ENCODE measurements at regions not wholly inside any gene's neighbourhood (a gene's known extent, or its start where the extent isn't known, plus 50 kb on each side); places are given as distances from the start of the nearest gene placed in this dataset.

GRCh38 chr15:81852411-81853149, 193.2 kb downstream of the MEX3B start:
- ChIA-PET POLR2A (no interaction called here), CTCF (no interaction called here)
- Histone ChIP-seq H3K27me3 (ENCODE audit: control insufficient read depth, insufficient read depth, low read length) (no peaks in the 10 kb centered on the region), H3K36me3 (ENCODE audit: control insufficient read depth, insufficient read depth, low read length) (no peaks in the 10 kb centered on the region), H3K4me3 (ENCODE audit: low read depth, low read length) (no peak overlapping the region)
- TF ChIP-seq CTCF (IDR thresholded peaks at IDR 0.05; ENCODE audit: insufficient read depth, low read depth, low read length) = no peak
- no peak for DNase-seq (ENCODE audit: low read depth)

- no peak for TF ChIP-seq CTCF (IDR thresholded peaks at IDR 0.05; ENCODE audit: insufficient read depth, low read depth, low read length)
- ChIA-PET POLR2A (no interaction called here), CTCF (no interaction called here)
- H3K27me3 ChIP-seq (ENCODE audit: control insufficient read depth, insufficient read depth, low read length) = no peaks in the 10 kb centered on the region
- H3K36me3 ChIP-seq (ENCODE audit: control insufficient read depth, insufficient read depth, low read length) = no peaks in the 10 kb centered on the region
- no peak overlapping the region for H3K4me3 ChIP-seq (ENCODE audit: low read depth, low read length)
- no peak for DNase-seq (ENCODE audit: low read depth)
Observed at GRCh38 chr15:81851757-81852156, 194.1 kb downstream of the MEX3B start.

- no peak for TF ChIP-seq CTCF (IDR thresholded peaks at IDR 0.05; ENCODE audit: insufficient read depth, low read depth, low read length)
- no peak for DNase-seq (ENCODE audit: low read depth)
- POLR2A ChIA-PET = no interaction called here
- CTCF ChIA-PET = no interaction called here
- H3K4me3 ChIP-seq (ENCODE audit: low read depth, low read length) = no peak overlapping the region
- H3K36me3 ChIP-seq (ENCODE audit: control insufficient read depth, insufficient read depth, low read length) = no peaks in the 10 kb centered on the region
- H3K27me3 ChIP-seq (ENCODE audit: control insufficient read depth, insufficient read depth, low read length) = no peaks in the 10 kb centered on the region
Observed at GRCh38 chr15:81851325-81851724, 194.5 kb downstream of the MEX3B start.

- no peaks in the 10 kb centered on the region for H3K36me3 ChIP-seq (ENCODE audit: control insufficient read depth, insufficient read depth, low read length)
- H3K27me3 ChIP-seq (ENCODE audit: control insufficient read depth, insufficient read depth, low read length) = no peaks in the 10 kb centered on the region
- DNase-seq (ENCODE audit: low read depth) = no peak
- CTCF ChIA-PET = interaction anchor here (0.9 kb wide), 2 partner anchors 13 to 36 kb away, joined by 3 read pairs; no protein-coding TSS in a partner anchor
- H3K4me3 ChIP-seq (ENCODE audit: low read depth, low read length) = no peak overlapping the region
- POLR2A ChIA-PET = no interaction called here
- no peak for TF ChIP-seq CTCF (IDR thresholded peaks at IDR 0.05; ENCODE audit: insufficient read depth, low read depth, low read length)
Observed at GRCh38 chr15:81849289-81849688, 196.5 kb downstream of the MEX3B start.

GRCh38 chr15:81848701-81849100, 197.1 kb downstream of the MEX3B start:
- H3K36me3 ChIP-seq (ENCODE audit: control insufficient read depth, insufficient read depth, low read length) = no peaks in the 10 kb centered on the region
- TF ChIP-seq CTCF (IDR thresholded peaks at IDR 0.05; ENCODE audit: insufficient read depth, low read depth, low read length) = no peak
- ChIA-PET CTCF (interaction anchor here (0.9 kb wide), 2 partner anchors 13 to 37 kb away, joined by 3 read pairs; no protein-coding TSS in a partner anchor), POLR2A (no interaction called here)
- no peak for DNase-seq (ENCODE audit: low read depth)
- H3K27me3 ChIP-seq (ENCODE audit: control insufficient read depth, insufficient read depth, low read length) = no peaks in the 10 kb centered on the region
- H3K4me3 ChIP-seq (ENCODE audit: low read depth, low read length) = no peak overlapping the region
